ENCODE measurements at regions not wholly inside any gene's neighbourhood (a gene's known extent, or its start where the extent isn't known, plus 50 kb on each side); places are given as distances from the start of the nearest gene placed in this dataset.

- no peak overlapping the region for H2BK5ac ChIP-seq (ENCODE audit: low read depth, low read length)
- no peak overlapping the region for H2BK120ac ChIP-seq (replicated peaks; ENCODE audit: low read depth, low read length)
- H3K27me3 ChIP-seq (replicated peaks in 1 of 4; ENCODE audit: control insufficient read depth in 3 of 4, extremely low read depth in 1 of 4, insufficient read depth in 3 of 4, low read length in 3 of 4): no peaks in the 10 kb centered on the region
- no peaks in the 10 kb centered on the region for H3K79me2 ChIP-seq (ENCODE audit: control insufficient read depth in 1 of 2, insufficient read depth in 2 of 2, low read length in 2 of 2)
- no peak overlapping the region for H3K23ac ChIP-seq (ENCODE audit: insufficient read length)
- 93% methylated on average over 6 of the region's 6 CpGs; no CpG with 5 or more reads in 1 of the 2 experiments for WGBS, 2 experiments (ENCODE audit: extremely low coverage in 1 of 2, insufficient coverage in 1 of 2, insufficient read length in 1 of 2, insufficient replicate concordance in 2 of 2, low coverage in 1 of 2, low lambda C conversion rate in 2 of 2, missing lambda C conversion rate in 1 of 2)
- no peak for FAIRE-seq
- ChIA-PET CTCF (ENCODE audit: partially characterized antibody) (interaction anchor here (0.6 to 4.8 kb wide), 2 partner anchors 11 to 72 kb away, joined by 3 to 33 read pairs; no protein-coding TSS in a partner anchor), POLR2A (ENCODE audit: partially characterized antibody) (no interaction called here)
- H4K20me1 ChIP-seq (replicated peaks in 1 of 2; ENCODE audit: control insufficient read depth in 1 of 2, insufficient read depth in 2 of 2, low read length in 2 of 2): no peaks in the 10 kb centered on the region
- H3K4ac ChIP-seq (replicated peaks; ENCODE audit: insufficient read length, low read depth, low read length): no peak overlapping the region
- H3K4me3 ChIP-seq (ENCODE audit: extremely low read depth in 1 of 4, insufficient read depth in 2 of 4, low read depth in 3 of 4, low read length in 4 of 4): no peak overlapping the region
- H2BK20ac ChIP-seq (ENCODE audit: low read length): no peak overlapping the region
- no peak overlapping the region for H3K4me2 ChIP-seq (ENCODE audit: insufficient read depth in 1 of 2, low read depth in 2 of 2, low read length in 2 of 2)
- no peak overlapping the region for H3K18ac ChIP-seq (ENCODE audit: extremely low read depth, low read length)
- H2AK5ac ChIP-seq (ENCODE audit: low read depth, low read length): no peak overlapping the region
- H3K9ac ChIP-seq (replicated peaks in 1 of 4; ENCODE audit: extremely low read depth in 1 of 4, low read depth in 3 of 4, low read length in 3 of 4): no peak overlapping the region
- no peak overlapping the region for H3K56ac ChIP-seq (replicated peaks; ENCODE audit: insufficient read length, low read depth, low read length)
- no peak overlapping the region for H3K27ac ChIP-seq (ENCODE audit: low read depth, low read length)
- H3K4me1 ChIP-seq (replicated peaks in 1 of 4; ENCODE audit: control insufficient read depth in 3 of 4, insufficient read depth in 4 of 4, low read length in 3 of 4): peaks cover 0 to 2% (median 0%) of the 10 kb centered on the region in 4 experiments; a peak in 1 of 7 replicates
- no peaks in the 10 kb centered on the region for H3K9me3 ChIP-seq (ENCODE audit: insufficient read depth in 2 of 2, low read depth in 1 of 2, low read length in 1 of 2)
- H3K36me3 ChIP-seq (ENCODE audit: control insufficient read depth in 2 of 4, insufficient read depth in 4 of 4, low read length in 3 of 4): no peaks in the 10 kb centered on the region
- no peaks in the 10 kb centered on the region for H3K23me2 ChIP-seq (ENCODE audit: low read depth, low read length)
- H3K79me1 ChIP-seq (ENCODE audit: low read depth, low read length): no peaks in the 10 kb centered on the region
- H2BK15ac ChIP-seq (ENCODE audit: low read length): no peak overlapping the region
- H2BK12ac ChIP-seq (ENCODE audit: low read depth, low read length): no peak overlapping the region
- no peak overlapping the region for H4K91ac ChIP-seq (replicated peaks; ENCODE audit: insufficient read length, low read length)
- no peak overlapping the region for H4K5ac ChIP-seq (ENCODE audit: insufficient read length, low read depth, low read length)
- no peak overlapping the region for H2AFZ ChIP-seq (ENCODE audit: low read length)
- no peak for DNase-seq (ENCODE audit: low read depth in 1 of 2, low spot score in 2 of 2)
- no peak overlapping the region for H3K14ac ChIP-seq (ENCODE audit: insufficient read length)
- no peak overlapping the region for H4K8ac ChIP-seq (ENCODE audit: extremely low read depth, insufficient read depth, low read length)
- no peak for TF ChIP-seq SP1 (IDR thresholded peaks at IDR 0.05; ENCODE audit: low read depth, low read length)
- TF ChIP-seq SUZ12 (IDR thresholded peaks at IDR 0.05; ENCODE audit: low read length): no peak
- TF ChIP-seq RAD21 (IDR thresholded peaks at IDR 0.05 in 1 of 2, conservative IDR thresholded peaks at IDR 0.05 in 1 of 2; ENCODE audit: low read depth in 2 of 2, low read length in 2 of 2): no peak
- TF ChIP-seq NANOG (IDR thresholded peaks at IDR 0.05; ENCODE audit: insufficient read depth, low read depth, low read length, poor library complexity, severe bottlenecking): no peak
- TF ChIP-seq MAFK (IDR thresholded peaks at IDR 0.05; ENCODE audit: low read depth, low read length): no peak
- no peak for TF ChIP-seq CTCF (IDR thresholded peaks at IDR 0.05; ENCODE audit: control extremely low read depth in 1 of 3, insufficient read depth in 1 of 3, low read depth in 1 of 3, low read length in 3 of 3)
- TF ChIP-seq RXRA (IDR thresholded peaks at IDR 0.05; ENCODE audit: insufficient read depth, low read depth, low read length): no peak
- TF ChIP-seq SAP30 (IDR thresholded peaks at IDR 0.05; ENCODE audit: insufficient read depth, insufficient replicate concordance, low read length): no peak
- TF ChIP-seq ASH2L (IDR thresholded peaks at IDR 0.05; ENCODE audit: low read length): no peak
- TF ChIP-seq SP2 (IDR thresholded peaks at IDR 0.05; ENCODE audit: low read length): no peak
- TF ChIP-seq TCF12 (IDR thresholded peaks at IDR 0.05; ENCODE audit: low read depth, low read length): no peak
Observed at GRCh38 chr10:33117816-33118215, 159.8 kb upstream of the ITGB1 start.

Data from H1 (cell line).